Heart left ventricle (tissue), 13 donors: ENCODE measurements at regions not wholly inside any gene's neighbourhood (a gene's known extent, or its start where the extent isn't known, plus 50 kb on each side); places are given as distances from the start of the nearest gene placed in this dataset.

Experiments used
- CTCF ChIP-seq, 12 donors: fragments of 200-600 bp; sonication (generic) in 4 of 12; IDR thresholded peaks; one replicate each; pipeline versions ENCODE4 v1.5.0 to v1.8.0; 2018 to 2022; ENCODE audit warnings: antibody characterized with exemption in 12 of 12, mild to moderate bottlenecking in 5 of 12
- POLR2A ChIP-seq, 2 donors: fragments of 450-650 bp; IDR thresholded peaks; one replicate each; pipeline ENCODE4 v1.6.1; 2017; ENCODE audit warnings: antibody characterized with exemption in 2 of 2, mild to moderate bottlenecking in 2 of 2, moderate library complexity in 2 of 2
- donor health status: ischemic (EF 13 %, LVEDD 7.1; RV severe dilation, severe dysfunction).
- donor health status: DM: no; HTN: yes; CAD: no.
- donor health status: DM: no; HTN: no; CAD: no.
- donor health status: ischemic (EF 25% LVEDD 6.9; RV normal size, moderate dysfunction).
- donor health status: ischemic (EF 25% LVEDD 5.7; RV mildly dilated, moderate dysfunction).
- donor health status: ischemic (EF 35%, LVEDD 5.7; RV mildly dilated, moderate dysfunction).
- donor health status: nonischemic (EF 11% LVEDD 7.7; RV severe dilation, severe dysfunction).
- donor health status: DM: yes; HTN: yes; CAD: no.
- donor health status: PGD.
- donor health status: ischemic (EF 29% LVEDD 5.4; RV normal size, mild dysfunction).
- donor health status: nonischemic (EF 23%, LVEDD 6.1; RV moderate dilation, normal function).

- no peak for TF ChIP-seq CTCF (IDR thresholded peaks at IDR 0.05)
- no peak for TF ChIP-seq POLR2A (IDR thresholded peaks at IDR 0.05)
Measured at GRCh38 chr20:12318043-12318442, 400.4 kb downstream of the BTBD3 start.
